ENCODE measurements at regions not wholly inside any gene's neighbourhood (a gene's known extent, or its start where the extent isn't known, plus 50 kb on each side); places are given as distances from the start of the nearest gene placed in this dataset.

- no peak for TF ChIP-seq POLR2A (IDR thresholded peaks at IDR 0.05; ENCODE audit: low read length)
- no peak for TF ChIP-seq GATA1 (IDR thresholded peaks at IDR 0.05; ENCODE audit: low read depth, low read length)
Observed at GRCh38 chr1:8182034-8182761, 135.7 kb upstream of the SLC45A1 start.
